Ovary (tissue), 3 donors: ENCODE measurements at regions not wholly inside any gene's neighbourhood (a gene's known extent, or its start where the extent isn't known, plus 50 kb on each side); places are given as distances from the start of the nearest gene placed in this dataset.

Source experiments
- CTCF ChIP-seq, 3 donors: fragments of 450-650 bp in 2 of 3; fragments of 200-600 bp in 1 of 3; IDR thresholded peaks; one replicate each; pipeline versions ENCODE4 v1.5.1 to v1.8.0; 2016 to 2022; ENCODE audit warnings: antibody characterized with exemption in 3 of 3, mild to moderate bottlenecking in 1 of 3
- EP300 ChIP-seq: sonication (generic); formaldehyde crosslinking; IDR thresholded peaks from one replicate; pipeline ENCODE4 v1.6.1; 2017; ENCODE audit warnings: antibody characterized with exemption
- POLR2A ChIP-seq: fragments of 450-650 bp; IDR thresholded peaks from one replicate; pipeline ENCODE4 v1.6.1; 2017; ENCODE audit warnings: antibody characterized with exemption, mild to moderate bottlenecking, moderate library complexity
- donor health status: DM: no; HTN: no; CAD: no.

- TF ChIP-seq CTCF (IDR thresholded peaks at IDR 0.05) (no peak), POLR2A (no peak), EP300 (no peak)
These were observed 816.9 kb upstream of the LUZP2 start for GRCh38 chr11:23679981-23680380.
